Muscle of leg (tissue), 3 donors: ENCODE measurements at regions not wholly inside any gene's neighbourhood (a gene's known extent, or its start where the extent isn't known, plus 50 kb on each side); places are given as distances from the start of the nearest gene placed in this dataset.
A peak's percentile ranks its signal among the peaks of the same experiment; 100 is the strongest.

Source experiments
- DNase-seq: peaks from one replicate; pipeline ENCODE4 v3.0.0; 2013
- H3K27ac ChIP-seq: one replicate; pipeline ENCODE4 v1.5.1; 2013; ENCODE audit warnings: mild to moderate bottlenecking, low read length, control low read depth
- H3K27me3 ChIP-seq: one replicate; pipeline ENCODE4 v1.6.1; 2013; ENCODE audit warnings: low read length; ENCODE audit not compliant: control insufficient read depth, insufficient read depth
- H3K36me3 ChIP-seq: one replicate; pipeline ENCODE4 v1.6.1; 2013; ENCODE audit warnings: low read length; ENCODE audit not compliant: control insufficient read depth, insufficient read depth
- H3K4me1 ChIP-seq: one replicate; pipeline ENCODE4 v1.6.1; 2013; ENCODE audit warnings: low read length; ENCODE audit not compliant: control insufficient read depth, insufficient read depth
- H3K4me3 ChIP-seq: one replicate; pipeline ENCODE4 v1.5.1; 2013; ENCODE audit warnings: low read length, control low read depth
- H3K9me3 ChIP-seq: replicated peaks from 2 replicates; pipeline ENCODE4 v1.6.1; 2013; ENCODE audit warnings: low read depth, low read length; ENCODE audit not compliant: control insufficient read depth
- WGBS: methylation state at CpG from one replicate; pipeline ENCODE4 v1.1.5; 2013; ENCODE audit warnings: missing lambda C conversion rate; ENCODE audit not compliant: insufficient coverage; 5-methylcytosine and 5-hydroxymethylcytosine counted together

- Histone ChIP-seq H3K4me1 (peaks cover 19% of the 10 kb centered on the region), H3K27me3 (no peaks in the 10 kb centered on the region), H3K27ac (no peak overlapping the region), H3K36me3 (no peaks in the 10 kb centered on the region), H3K4me3 (no peak overlapping the region), H3K9me3 (peaks cover 4% of the 10 kb centered on the region)
- DNase-seq: no peak
- 79% methylated on average over 11 of the region's 15 CpGs for WGBS
Measured at GRCh38 chr7:155202106-155202871, 95.4 kb upstream of the INSIG1 start.

DNA sequence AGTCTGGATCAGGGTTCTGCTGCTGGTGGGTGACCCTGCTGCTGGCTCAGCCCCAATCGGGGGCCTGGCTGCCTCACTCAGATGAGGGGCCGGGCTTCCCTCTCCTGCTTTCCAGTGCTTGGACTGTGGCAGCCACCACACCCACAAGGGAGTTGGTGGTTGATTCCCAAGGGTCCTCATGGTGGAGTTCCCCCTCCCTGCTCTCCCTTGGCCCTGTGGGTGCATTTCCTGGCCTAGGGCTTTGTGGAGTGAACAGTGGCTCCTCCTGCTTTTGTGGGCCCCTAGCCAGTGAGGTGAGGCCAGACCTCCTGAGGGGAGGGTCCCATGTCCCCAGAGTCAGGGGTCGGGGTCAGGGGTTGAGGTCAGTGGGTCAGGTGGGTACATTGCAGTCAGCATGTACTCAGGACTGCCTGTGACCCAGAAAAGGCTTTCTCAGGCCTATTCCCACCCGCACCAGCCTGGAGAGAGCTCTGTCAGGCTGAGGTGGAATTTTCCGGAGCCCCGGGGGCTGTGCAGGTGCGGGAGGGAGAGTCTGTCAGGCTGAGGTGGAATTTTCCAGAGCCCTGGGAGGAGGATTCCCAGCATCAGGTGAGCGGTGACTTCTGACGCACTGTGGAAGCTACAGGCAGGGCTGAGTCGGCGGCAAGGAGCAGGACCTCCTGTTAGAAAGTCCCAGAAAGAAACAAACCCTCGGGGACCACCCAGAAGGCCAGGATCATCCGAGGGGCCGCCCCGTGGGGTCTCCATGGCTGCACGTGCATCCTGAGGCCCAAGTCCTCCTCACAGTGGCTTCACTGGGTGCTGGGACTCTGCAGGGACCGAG is 94.4 kb upstream of the INSIG1 start:
- H3K27ac ChIP-seq: no peak overlapping the region
- H3K9me3 ChIP-seq: peaks cover 4% of the 10 kb centered on the region
- H3K4me3 ChIP-seq: no peak overlapping the region
- no peaks in the 10 kb centered on the region for H3K27me3 ChIP-seq
- 70% methylated on average over 15 of the region's 17 CpGs for WGBS
- H3K36me3 ChIP-seq: no peaks in the 10 kb centered on the region
- no peak for DNase-seq
- H3K4me1 ChIP-seq: peaks cover 19% of the 10 kb centered on the region

GRCh38 chr7:155203882-155204691 is 93.6 kb upstream of the INSIG1 start:
- no peaks in the 10 kb centered on the region for H3K27me3 ChIP-seq
- no peak for DNase-seq
- H3K4me3 ChIP-seq: no peak overlapping the region
- peaks cover 21% of the 10 kb centered on the region for H3K4me1 ChIP-seq
- no peaks in the 10 kb centered on the region for H3K36me3 ChIP-seq
- WGBS: 81% methylated on average over 13 of the region's 14 CpGs
- H3K9me3 ChIP-seq: peaks cover 4% of the 10 kb centered on the region
- no peak overlapping the region for H3K27ac ChIP-seq

- 66% methylated on average over 11 of the region's 14 CpGs for WGBS
- H3K27me3 ChIP-seq: no peaks in the 10 kb centered on the region
- H3K9me3 ChIP-seq: peaks cover 4% of the 10 kb centered on the region
- H3K4me1 ChIP-seq: peaks cover 29% of the 10 kb centered on the region
- H3K27ac ChIP-seq: peak overlapping the region; percentile 92
- DNase-seq: no peak
- H3K36me3 ChIP-seq: no peaks in the 10 kb centered on the region
- peak overlapping the region; percentile 38 for H3K4me3 ChIP-seq
Measured at GRCh38 chr7:155204744-155205367, 92.8 kb upstream of the INSIG1 start.

GRCh38 chr7:155205368-155206317 is 92.0 kb upstream of the INSIG1 start:
- peak overlapping the region; percentile 92 for H3K27ac ChIP-seq
- peaks cover 4% of the 10 kb centered on the region for H3K9me3 ChIP-seq
- 47% methylated on average over 22 of the region's 33 CpGs for WGBS
- H3K4me3 ChIP-seq: peak overlapping the region; percentile 38
- H3K4me1 ChIP-seq: peaks cover 30% of the 10 kb centered on the region
- peak; percentile 94 for DNase-seq
- H3K36me3 ChIP-seq: no peaks in the 10 kb centered on the region
- no peaks in the 10 kb centered on the region for H3K27me3 ChIP-seq

DNA sequence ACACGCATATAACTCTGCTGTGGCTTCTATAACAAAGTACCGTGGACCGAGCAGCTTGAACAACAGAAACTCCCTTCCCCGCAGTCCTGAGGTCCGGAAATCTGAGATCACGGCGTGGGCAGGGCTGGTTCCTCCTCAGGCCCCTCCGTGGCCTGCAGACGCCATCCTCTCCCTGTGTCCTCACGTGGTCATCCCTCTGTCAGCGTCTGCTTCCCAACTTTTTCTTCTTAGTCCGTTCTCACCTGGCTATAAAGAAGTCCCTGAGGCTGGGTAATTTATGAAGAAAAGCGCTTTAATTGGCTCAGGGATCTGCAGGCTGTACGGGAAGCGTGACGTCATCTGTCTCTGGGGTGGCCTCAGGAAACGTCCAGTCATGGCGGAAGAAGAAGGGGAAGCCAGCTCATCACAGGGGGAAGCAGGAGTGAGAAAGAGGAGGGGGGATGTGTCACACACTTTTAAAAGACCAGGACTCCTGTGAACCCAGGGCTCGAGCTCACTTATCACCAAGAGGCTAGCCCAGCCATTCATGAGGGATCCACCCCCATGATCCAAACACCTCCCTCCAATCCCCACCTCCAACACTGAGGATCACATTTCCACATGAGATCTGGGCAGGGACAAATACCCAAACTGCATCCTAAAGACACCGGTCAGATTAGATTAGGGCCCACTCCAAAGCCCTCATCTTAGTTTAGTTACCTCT is 91.2 kb upstream of the INSIG1 start:
- Histone ChIP-seq H3K4me1 (peaks cover 30% of the 10 kb centered on the region), H3K9me3 (peaks cover under 1% of the 10 kb centered on the region), H3K27me3 (no peaks in the 10 kb centered on the region), H3K36me3 (no peaks in the 10 kb centered on the region), H3K27ac (peak overlapping the region; percentile 92), H3K4me3 (peak overlapping the region; percentile 38)
- 18% methylated on average over 13 of the region's 20 CpGs for WGBS
- DNase-seq: peak; percentile 91

DNA sequence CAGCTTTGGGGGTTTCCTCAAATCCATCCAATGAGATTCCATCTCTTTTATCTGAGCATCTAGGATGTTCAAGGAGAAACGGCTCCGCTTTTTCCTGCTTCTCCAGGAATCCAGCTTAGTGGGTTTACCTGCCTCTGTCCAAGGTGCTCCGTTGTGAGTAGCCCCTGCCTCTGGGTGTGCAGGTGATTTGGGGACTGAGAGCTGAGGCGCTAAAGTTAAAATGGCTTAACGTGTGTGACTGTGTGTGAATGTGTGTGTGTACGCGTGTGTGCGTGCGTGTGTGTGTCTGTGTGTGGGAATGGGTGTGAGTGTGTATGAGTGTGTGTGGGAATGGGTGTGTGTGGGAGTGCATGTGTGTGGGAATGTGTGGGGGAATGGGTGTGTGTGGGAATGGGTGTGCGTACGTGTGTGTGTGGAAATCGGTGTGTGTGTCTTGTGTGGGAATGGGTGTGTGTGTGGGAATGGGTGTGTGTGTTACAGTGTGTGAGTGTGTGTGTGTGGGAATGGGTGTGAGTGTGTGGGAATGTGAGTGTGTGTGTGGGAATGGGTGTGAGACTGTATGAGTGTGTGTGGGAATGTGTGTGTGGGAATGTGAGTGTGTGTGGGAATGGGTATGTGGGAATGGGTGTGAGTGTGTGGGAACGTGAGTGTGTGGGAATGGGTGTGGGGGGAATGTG is 90.2 kb upstream of the INSIG1 start:
- Histone ChIP-seq H3K36me3 (no peaks in the 10 kb centered on the region), H3K4me1 (peaks cover 30% of the 10 kb centered on the region), H3K27me3 (no peaks in the 10 kb centered on the region), H3K9me3 (no peaks in the 10 kb centered on the region), H3K27ac (peak overlapping the region; percentile 92), H3K4me3 (no peak overlapping the region)
- 84% methylated on average over 13 of the region's 13 CpGs for WGBS
- no peak for DNase-seq

DNA sequence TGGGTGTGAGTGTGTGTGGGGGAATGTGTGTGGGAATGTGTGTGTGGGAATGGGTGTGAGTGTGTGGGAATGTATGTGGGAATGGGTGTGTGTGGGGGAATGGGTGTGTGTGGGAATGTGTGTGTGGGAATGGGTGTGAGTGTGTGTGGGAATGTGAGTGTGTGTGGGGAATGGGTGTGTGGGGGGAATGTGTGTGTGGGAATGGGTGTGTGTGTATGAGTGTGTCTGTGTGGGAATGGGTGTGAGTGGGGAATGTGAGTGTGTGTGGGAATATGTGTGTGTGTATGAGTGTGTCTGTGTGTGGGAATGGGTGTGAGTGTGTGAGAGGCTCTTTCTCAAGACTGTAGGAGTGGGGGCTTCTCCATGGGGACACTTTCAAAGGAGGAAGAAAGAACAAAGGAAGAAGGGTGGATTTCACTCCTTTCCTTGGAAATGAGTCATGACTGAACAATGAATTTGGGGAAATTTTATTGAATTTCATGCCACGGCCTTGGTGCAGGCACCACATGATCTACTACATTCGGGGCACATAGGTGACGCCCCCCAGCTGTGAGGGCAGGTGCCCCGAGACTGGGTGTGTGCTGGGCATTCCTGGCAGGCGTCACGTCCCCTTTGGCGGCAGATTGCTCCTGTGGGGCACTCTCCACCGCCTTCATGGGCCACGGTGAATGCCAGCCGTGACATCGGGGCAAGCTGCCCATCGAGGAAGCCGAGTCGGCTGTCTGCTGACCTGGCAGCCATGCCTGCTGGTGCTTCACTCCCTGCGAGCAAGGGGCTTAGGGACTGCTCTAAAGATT is 88.8 kb upstream of the INSIG1 start:
- H3K27me3 ChIP-seq: peaks cover 2% of the 10 kb centered on the region
- no peaks in the 10 kb centered on the region for H3K36me3 ChIP-seq
- no peak overlapping the region for H3K4me3 ChIP-seq
- 64% methylated on average over 15 of the region's 15 CpGs for WGBS
- no peaks in the 10 kb centered on the region for H3K9me3 ChIP-seq
- peaks cover 32% of the 10 kb centered on the region for H3K4me1 ChIP-seq
- no peak for DNase-seq
- H3K27ac ChIP-seq: peak overlapping the region; percentile 13
